CD14-positive monocyte (primary cell): ENCODE measurements at regions not wholly inside any gene's neighbourhood (a gene's known extent, or its start where the extent isn't known, plus 50 kb on each side); places are given as distances from the start of the nearest gene placed in this dataset.
A peak's percentile ranks its signal among the peaks of the same experiment; 100 is the strongest.

Source experiments
- DNase-seq, 3 donors: peaks; one replicate each; pipeline ENCODE4 v3.0.0-alpha.2; 2011 to 2022
- H2AFZ ChIP-seq: 2 replicates; pipeline ENCODE4 v1.6.0; 2012; ENCODE audit warnings: mild to moderate bottlenecking, low read depth, low read length, inconsistent platforms; ENCODE audit not compliant: insufficient read depth, poor library complexity, severe bottlenecking
- H3K27ac ChIP-seq, 2 donors: 1 replicate in 1 of 2; 2 replicates in 1 of 2; pipeline ENCODE4 v1.5.1; 2012 to 2013; ENCODE audit warnings: low read length in 2 of 2, control low read depth in 1 of 2, inconsistent platforms in 1 of 2, low read depth in 1 of 2, mild to moderate bottlenecking in 1 of 2
- H3K27me3 ChIP-seq, 2 donors: one replicate each; pipeline versions ENCODE4 v1.6.0 to v1.6.1; 2011 to 2013; ENCODE audit warnings: low read length in 2 of 2; ENCODE audit not compliant: control insufficient read depth in 2 of 2, insufficient read depth in 2 of 2
- H3K36me3 ChIP-seq, 2 donors: replicated peaks in 1 of 2; 1 replicate in 1 of 2; 2 replicates in 1 of 2; pipeline versions ENCODE4 v1.5.1 to v1.6.1; 2012 to 2013; ENCODE audit warnings: low read length in 2 of 2, control low read depth in 1 of 2, inconsistent platforms in 1 of 2, mild to moderate bottlenecking in 1 of 2; ENCODE audit not compliant: insufficient read depth in 2 of 2, control insufficient read depth in 1 of 2
- H3K4me1 ChIP-seq, 2 donors: 1 replicate in 1 of 2; 2 replicates in 1 of 2; pipeline versions ENCODE4 v1.5.1 to v1.6.1; 2012 to 2013; ENCODE audit warnings: low read length in 2 of 2, control low read depth in 1 of 2, inconsistent platforms in 1 of 2, mild to moderate bottlenecking in 1 of 2, moderate library complexity in 1 of 2; ENCODE audit not compliant: insufficient read depth in 2 of 2, control insufficient read depth in 1 of 2
- H3K4me2 ChIP-seq: replicated peaks from 2 replicates; pipeline ENCODE3; 2012; ENCODE audit warnings: low read length, moderate library complexity, mild to moderate bottlenecking; ENCODE audit not compliant: poor library complexity, severe bottlenecking; ENCODE audit errors: extremely low read depth
- H3K4me3 ChIP-seq, 3 experiments: fragments of 200-600 bp in 1 of 3; sonication (generic) in 1 of 3; replicated peaks in 1 of 3; 1 replicate in 2 of 3; 2 replicates in 1 of 3; pipeline ENCODE4 v1.5.1; 2011 to 2013; ENCODE audit warnings: low read length in 3 of 3, mild to moderate bottlenecking in 3 of 3, control low read depth in 2 of 3, low read depth in 2 of 3, inconsistent platforms in 1 of 3, moderate library complexity in 1 of 3
- H3K79me2 ChIP-seq: 2 replicates; pipeline ENCODE4 v1.6.0; 2012; ENCODE audit warnings: mild to moderate bottlenecking, control low read depth, inconsistent platforms, low read length, moderate library complexity; ENCODE audit not compliant: insufficient read depth
- H3K9ac ChIP-seq: 2 replicates; pipeline ENCODE4 v1.6.0; 2017; ENCODE audit warnings: low read length, mild to moderate bottlenecking; ENCODE audit not compliant: insufficient read depth, poor library complexity, severe bottlenecking
- H3K9me3 ChIP-seq, 2 donors: replicated peaks in 1 of 2; 1 replicate in 1 of 2; 2 replicates in 1 of 2; pipeline versions ENCODE4 v1.5.1 to v1.6.1; 2012 to 2013; ENCODE audit warnings: low read length in 2 of 2, control low read depth in 1 of 2; ENCODE audit not compliant: control insufficient read depth in 1 of 2, insufficient read depth in 1 of 2
- H4K20me1 ChIP-seq: 2 replicates; pipeline ENCODE4 v1.6.0; 2012; ENCODE audit warnings: mild to moderate bottlenecking, low read length, control low read depth, moderate library complexity; ENCODE audit not compliant: insufficient read depth
- H3K27ac Mint-ChIP-seq, 7 donors: one replicate each; pipeline ENCODE4 v1.8.0; 2020; ENCODE audit warnings: mild to moderate bottlenecking in 7 of 7, mixed read lengths in 7 of 7, moderate library complexity in 6 of 7, inconsistent platforms in 2 of 7
- H3K27me3 Mint-ChIP-seq, 3 donors: one replicate each; pipeline ENCODE4 v1.8.0; 2021 to 2022; ENCODE audit warnings: low read depth in 3 of 3, mild to moderate bottlenecking in 3 of 3, mixed read lengths in 3 of 3, moderate library complexity in 3 of 3, inconsistent platforms in 1 of 3
- H3K36me3 Mint-ChIP-seq, 2 donors: one replicate each; pipeline ENCODE4 v1.8.0; 2020; ENCODE audit warnings: mixed read lengths in 2 of 2, inconsistent platforms in 1 of 2, mild to moderate bottlenecking in 1 of 2
- H3K4me1 Mint-ChIP-seq: one replicate; pipeline ENCODE4 v1.8.0; 2020; ENCODE audit warnings: mild to moderate bottlenecking, mixed read lengths
- H3K4me3 Mint-ChIP-seq, 2 donors: one replicate each; pipeline ENCODE4 v1.8.0; 2020; ENCODE audit warnings: mild to moderate bottlenecking in 2 of 2, mixed read lengths in 2 of 2, moderate library complexity in 1 of 2
- H3K9me3 Mint-ChIP-seq, 7 donors: one replicate each; pipeline ENCODE4 v1.8.0; 2020 to 2022; ENCODE audit warnings: mixed read lengths in 7 of 7, mild to moderate bottlenecking in 6 of 7, moderate library complexity in 6 of 7, inconsistent platforms in 2 of 7
- CTCF ChIP-seq: fragments of 200-600 bp; IDR thresholded peaks from one replicate; pipeline ENCODE4 v1.8.0; 2022; ENCODE audit warnings: antibody characterized with exemption, mild to moderate bottlenecking
- WGBS: methylation state at CpG from one replicate; pipeline ENCODE4 v1.1.5; 2013; ENCODE audit warnings: missing lambda C conversion rate; ENCODE audit not compliant: insufficient coverage; 5-methylcytosine and 5-hydroxymethylcytosine counted together
- intact Hi-C, 2 donors: fragments of 100-400 bp; cut with micrococcal nuclease; formaldehyde crosslinking; loops; one replicate each; pipeline versions ENCODE4 v1.15.0 to v1.15.1; 2023

GRCh38 chr11:92702037-92702804, 267.2 kb upstream of the MTNR1B start:
- no peak overlapping the region for H2AFZ ChIP-seq
- no peak overlapping the region for H3K27ac ChIP-seq
- intact Hi-C loops, result no loop called here
- H3K4me1 ChIP-seq, result no peaks in the 10 kb centered on the region
- no peak overlapping the region for H3K4me3 Mint-ChIP-seq
- H3K79me2 ChIP-seq, result no peaks in the 10 kb centered on the region
- H3K4me2 ChIP-seq, result no peak overlapping the region
- no peak for DNase-seq
- no peaks in the 10 kb centered on the region for H4K20me1 ChIP-seq
- no peak for TF ChIP-seq CTCF
- H3K4me3 ChIP-seq, result no peak overlapping the region
- peaks cover 11 to 16% of the 10 kb centered on the region in 2 donors for H3K9me3 ChIP-seq
- H3K27me3 ChIP-seq, result no peaks in the 10 kb centered on the region
- H3K27ac Mint-ChIP-seq, result peak overlapping the region in 1 of 7 donors; percentile 10
- 89% methylated on average over 3 of the region's 8 CpGs for WGBS
- H3K27me3 Mint-ChIP-seq, result peaks cover 0 to 2% (median 0%) of the 10 kb centered on the region in 3 donors
- peaks cover 8 to 25% (median 13%) of the 10 kb centered on the region in 7 donors for H3K9me3 Mint-ChIP-seq
- no peaks in the 10 kb centered on the region for H3K36me3 ChIP-seq
- peaks cover 2% of the 10 kb centered on the region for H3K4me1 Mint-ChIP-seq
- H3K9ac ChIP-seq, result no peak overlapping the region
- H3K36me3 Mint-ChIP-seq, result no peaks in the 10 kb centered on the region

- Histone ChIP-seq H4K20me1 (no peaks in the 10 kb centered on the region), H3K4me2 (no peak overlapping the region), H3K9me3 (peaks cover 12 to 16% of the 10 kb centered on the region in 2 donors), H3K27me3 (no peaks in the 10 kb centered on the region), H3K4me1 (no peaks in the 10 kb centered on the region), H2AFZ (no peak overlapping the region), H3K9ac (no peak overlapping the region), H3K4me3 (no peak overlapping the region), H3K79me2 (no peaks in the 10 kb centered on the region), H3K36me3 (no peaks in the 10 kb centered on the region), H3K27ac (no peak overlapping the region)
- H3K4me1 Mint-ChIP-seq, result no peaks in the 10 kb centered on the region
- H3K27me3 Mint-ChIP-seq, result peaks cover 0 to 2% (median 0%) of the 10 kb centered on the region in 3 donors
- TF ChIP-seq CTCF, result no peak
- DNase-seq, result no peak
- H3K36me3 Mint-ChIP-seq, result no peaks in the 10 kb centered on the region
- H3K27ac Mint-ChIP-seq, result no peak overlapping the region
- H3K9me3 Mint-ChIP-seq, result peaks cover 8 to 25% (median 13%) of the 10 kb centered on the region in 7 donors
- intact Hi-C loops, result no loop called here
- H3K4me3 Mint-ChIP-seq, result no peak overlapping the region
These were observed 266.5 kb upstream of the MTNR1B start for GRCh38 chr11:92702805-92703448.
